DOHH2 (cell line): ENCODE measurements at regions not wholly inside any gene's neighbourhood (a gene's known extent, or its start where the extent isn't known, plus 50 kb on each side); places are given as distances from the start of the nearest gene placed in this dataset.

ENCODE experiments used
- CTCF ChIP-seq: fragments of 200-600 bp; sonication (generic); IDR thresholded peaks from one replicate; pipeline ENCODE4 v1.5.1; 2014; ENCODE audit warnings: antibody characterized with exemption, mild to moderate bottlenecking, low read depth, low read length; ENCODE audit not compliant: poor library complexity, severe bottlenecking
- EZH2phosphoT487 ChIP-seq: fragments of 200-600 bp; sonication (generic); IDR thresholded peaks from 2 replicates; pipeline ENCODE4 v1.6.1; 2017; ENCODE audit warnings: borderline replicate concordance, mild to moderate bottlenecking, antibody characterized with exemption, low read length, moderate library complexity, mixed read lengths

GRCh38 chr10:78893217-78893616 lies 175.5 kb upstream of the ZMIZ1 start:
- no peak for TF ChIP-seq CTCF
- no peak for TF ChIP-seq EZH2phosphoT487
